Daoy (cell line): ENCODE measurements at regions not wholly inside any gene's neighbourhood (a gene's known extent, or its start where the extent isn't known, plus 50 kb on each side); places are given as distances from the start of the nearest gene placed in this dataset.
"Not testable (repeated sequence)": the region's sequence is repeated elsewhere in the genome, so short reads cannot be mapped to it uniquely, and the experiment has no call there.

Source experiments
- DNase-seq: peaks from one replicate; pipeline ENCODE4 v3.0.0-alpha.2; 2015; ENCODE audit warnings: low read depth

DNA sequence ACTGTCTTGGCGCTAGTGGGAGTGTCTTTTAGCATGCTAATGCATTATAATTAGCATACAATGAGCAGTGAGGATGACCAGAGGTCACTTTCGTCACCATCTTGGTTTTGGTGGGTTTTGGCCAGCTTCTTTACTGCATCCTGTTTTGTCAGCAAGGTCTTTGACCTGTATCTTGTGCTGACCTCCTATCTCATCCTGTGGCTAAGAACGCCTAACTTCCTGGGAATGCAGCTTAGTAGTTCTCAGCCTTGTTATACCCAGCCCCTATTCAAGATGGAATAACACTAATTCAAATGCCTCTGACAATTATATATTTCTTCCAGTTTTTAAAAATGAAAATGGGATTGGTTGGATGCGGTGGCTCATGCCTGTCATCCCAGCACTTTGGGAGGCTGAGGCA lies 92.0 kb upstream of the TMTC4 start:
- not testable (repeated sequence) for DNase-seq

DNA sequence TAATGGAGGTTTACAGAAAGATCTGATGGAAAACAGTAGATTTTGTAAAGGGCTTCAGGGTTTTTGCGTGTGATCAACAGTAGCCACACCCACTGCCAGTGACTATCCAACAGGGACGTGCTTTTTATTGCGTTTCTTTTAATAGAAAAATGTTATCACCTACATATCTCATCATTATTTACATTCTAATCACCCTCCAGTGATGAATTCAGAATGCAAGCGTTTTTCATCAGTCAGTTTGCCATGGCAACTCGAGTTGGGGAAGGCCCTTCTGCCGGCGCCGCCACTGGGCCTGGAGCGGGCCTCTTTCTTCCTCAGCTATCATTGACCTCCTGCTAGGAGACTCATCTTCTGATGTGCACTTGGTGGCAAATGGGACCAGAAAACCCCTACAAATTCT lies 90.3 kb upstream of the TMTC4 start:
- no peak for DNase-seq

DNA sequence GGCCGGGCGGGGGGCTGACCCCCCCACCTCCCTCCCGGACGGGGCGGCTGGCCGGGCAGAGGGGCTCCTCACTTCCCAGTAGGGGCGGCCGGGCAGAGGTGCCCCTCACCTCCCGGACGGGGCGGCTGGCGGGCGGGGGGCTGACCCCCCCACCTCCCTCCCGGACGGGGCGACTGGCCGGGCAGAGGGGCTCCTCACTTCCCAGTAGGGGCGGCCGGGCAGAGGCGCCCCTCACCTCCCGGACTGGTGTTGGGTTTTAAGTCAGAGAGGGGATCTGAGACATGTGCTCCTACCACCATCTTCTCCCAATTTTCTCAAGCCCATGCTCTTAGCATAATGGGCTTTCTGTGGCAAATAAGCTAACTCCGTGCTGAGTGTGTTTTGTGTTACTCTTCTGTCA lies 87.5 kb upstream of the TMTC4 start:
- DNase-seq = not testable (repeated sequence)

DNA sequence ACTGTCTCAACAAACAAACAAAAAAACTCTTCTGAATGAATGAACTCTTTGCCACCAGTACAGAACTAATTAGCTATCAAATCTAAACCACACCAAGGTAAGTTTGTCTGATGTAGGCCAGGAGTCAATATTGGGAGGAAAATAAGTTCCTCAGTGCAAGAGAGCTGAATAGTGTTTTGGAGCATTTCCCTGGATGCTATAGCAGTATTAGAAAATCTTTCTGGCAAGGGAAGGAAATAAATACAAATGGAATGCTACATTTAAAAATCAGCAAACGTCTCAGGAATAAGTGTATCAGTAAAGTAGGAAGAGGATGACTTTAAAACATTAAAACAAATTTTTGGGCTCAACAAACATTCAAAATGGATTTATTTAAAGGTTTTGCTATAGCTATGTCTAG lies 81.3 kb upstream of the TMTC4 start:
- no peak for DNase-seq

DNA sequence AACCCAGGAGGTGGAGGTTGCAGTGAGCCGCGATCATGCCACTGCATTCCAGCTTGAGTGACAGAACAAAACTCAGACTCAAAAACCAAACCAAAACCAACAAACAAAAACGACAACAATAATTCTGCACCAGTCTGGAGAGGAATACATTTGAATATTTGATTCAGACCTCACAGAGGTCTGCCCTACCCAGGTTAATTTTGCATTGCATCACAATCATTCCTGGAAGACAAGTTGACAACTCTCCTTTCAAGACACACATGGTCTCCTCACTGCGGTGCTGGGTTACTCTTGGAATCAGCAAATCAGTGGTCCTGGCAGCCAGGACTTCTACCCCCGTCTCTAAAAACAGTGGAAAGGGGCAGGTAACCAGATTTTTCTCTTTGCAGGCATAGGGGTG lies 79.9 kb upstream of the TMTC4 start:
- no peak for DNase-seq

GRCh38 chr13:100753376-100753775 lies 78.8 kb upstream of the TMTC4 start:
- DNase-seq = no peak

DNA sequence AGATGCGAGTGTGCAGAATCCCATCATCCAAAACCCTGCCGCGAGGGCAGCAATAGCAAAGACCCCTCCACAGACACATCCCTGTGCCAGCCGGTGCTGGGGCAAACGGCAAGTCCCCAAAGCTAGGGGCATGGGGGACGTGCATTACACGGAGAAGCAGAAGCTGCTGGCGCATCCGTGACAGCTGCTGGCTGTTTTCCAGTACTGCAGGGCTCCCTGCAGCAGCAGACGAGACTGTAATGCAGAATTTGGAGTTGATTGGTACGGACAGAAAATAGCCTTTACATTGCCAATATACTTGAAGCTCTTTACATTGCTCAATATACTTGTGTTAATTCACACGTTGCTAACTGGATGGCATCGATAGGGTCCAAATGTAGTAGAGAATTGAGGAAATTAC lies 77.2 kb upstream of the TMTC4 start:
- no peak for DNase-seq

GRCh38 chr13:100746953-100747683 lies 72.5 kb upstream of the TMTC4 start:
- no peak for DNase-seq

GRCh38 chr13:100738176-100738855 lies 63.7 kb upstream of the TMTC4 start:
- DNase-seq = no peak

DNA sequence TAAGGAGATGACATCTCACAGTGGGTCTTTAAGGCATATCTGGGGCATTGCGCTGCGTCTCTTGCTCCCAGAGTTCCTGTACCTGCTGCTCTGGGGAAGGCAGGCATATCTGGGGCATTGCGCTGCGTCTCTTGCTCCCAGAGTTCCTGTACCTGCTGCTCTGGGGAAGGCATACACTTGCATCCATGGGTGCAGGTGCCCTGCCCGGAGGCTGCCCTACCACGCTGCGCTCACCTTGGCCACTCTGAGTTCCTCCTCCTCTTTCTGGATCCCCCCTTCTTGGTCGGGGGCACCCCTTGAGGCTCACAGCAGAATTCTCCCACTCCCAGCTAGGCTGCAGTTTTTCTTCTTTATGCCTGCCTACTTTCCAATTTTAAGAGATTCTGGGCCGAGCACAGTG lies 60.9 kb upstream of the TMTC4 start:
- DNase-seq = no peak

GRCh38 chr13:100734194-100734720 lies 59.7 kb upstream of the TMTC4 start:
- DNase-seq = no peak

GRCh38 chr13:100733261-100733660 lies 58.7 kb upstream of the TMTC4 start:
- no peak for DNase-seq

DNA sequence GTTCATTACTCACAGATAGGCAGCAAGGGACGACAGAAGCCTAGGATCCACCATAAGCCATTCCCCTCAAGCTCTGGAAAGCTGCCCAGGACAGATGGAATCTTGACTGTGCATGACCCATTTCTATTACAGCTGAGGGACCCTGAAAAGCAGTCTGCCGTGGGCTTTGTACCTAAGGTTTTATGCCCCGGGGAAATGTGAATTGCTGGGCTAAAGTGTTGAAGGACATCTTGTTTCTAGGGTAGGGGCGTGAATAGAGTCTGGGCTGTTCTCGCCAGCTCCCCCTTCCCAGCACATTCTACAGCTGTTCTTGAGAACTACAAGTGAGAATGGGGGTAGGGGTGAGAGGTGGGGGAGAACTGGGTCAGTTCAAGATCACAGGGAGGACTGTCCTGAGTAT lies 53.6 kb upstream of the TMTC4 start:
- no peak for DNase-seq

DNA sequence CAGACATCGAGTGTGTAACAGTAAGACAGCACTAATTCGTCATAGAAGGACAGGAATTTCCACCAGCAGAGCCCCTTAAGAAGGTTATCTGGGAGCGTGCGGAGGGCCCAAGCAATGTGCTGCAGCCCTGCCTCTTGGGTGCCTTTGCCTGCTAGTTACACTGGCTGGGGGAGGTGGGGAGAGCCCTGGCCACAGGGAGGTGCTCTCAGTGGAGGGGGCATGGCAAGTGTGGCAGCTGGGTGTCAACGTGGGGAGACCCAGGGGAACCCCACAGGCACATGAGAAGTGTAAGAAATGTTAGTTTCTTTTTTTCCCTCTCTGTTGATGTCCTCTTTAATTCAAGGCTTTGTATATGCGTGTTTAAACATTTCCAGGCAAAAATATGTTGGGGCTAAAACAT lies 50.9 kb upstream of the TMTC4 start:
- no peak for DNase-seq

DNA sequence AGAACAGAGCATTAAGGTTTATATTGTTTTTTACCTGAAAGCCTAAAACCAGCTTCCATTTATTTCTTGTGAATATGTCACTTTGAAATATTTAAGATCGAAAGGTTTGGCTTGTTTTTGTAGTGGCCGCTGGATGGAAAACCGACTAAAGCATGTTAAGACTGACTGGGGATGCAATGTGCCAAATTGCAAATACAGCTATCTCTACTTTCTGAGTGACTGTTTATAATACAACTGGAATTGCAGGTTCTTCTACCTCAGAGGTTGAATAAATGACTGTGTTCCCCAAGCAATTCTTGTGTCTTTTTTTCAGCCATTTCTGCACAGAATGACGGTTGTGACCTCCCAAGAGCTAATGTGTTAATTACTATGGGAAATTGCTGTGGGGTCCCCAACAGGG lies 50.0 kb upstream of the TMTC4 start:
- no peak for DNase-seq
